HG03097 (cell line): ENCODE measurements at regions not wholly inside any gene's neighbourhood (a gene's known extent, or its start where the extent isn't known, plus 50 kb on each side); places are given as distances from the start of the nearest gene placed in this dataset.

Experiments used
- ATAC-seq: cut with Tn5 transposase; IDR thresholded peaks from one replicate; pipeline ENCODE4 v1.9.1; 2021; ENCODE audit not compliant: unreplicated experiment, low FRiP score

GRCh38 chr4:137468836-137469235 is 63.5 kb downstream of the PCDH18 start:
- no peak for ATAC-seq

DNA sequence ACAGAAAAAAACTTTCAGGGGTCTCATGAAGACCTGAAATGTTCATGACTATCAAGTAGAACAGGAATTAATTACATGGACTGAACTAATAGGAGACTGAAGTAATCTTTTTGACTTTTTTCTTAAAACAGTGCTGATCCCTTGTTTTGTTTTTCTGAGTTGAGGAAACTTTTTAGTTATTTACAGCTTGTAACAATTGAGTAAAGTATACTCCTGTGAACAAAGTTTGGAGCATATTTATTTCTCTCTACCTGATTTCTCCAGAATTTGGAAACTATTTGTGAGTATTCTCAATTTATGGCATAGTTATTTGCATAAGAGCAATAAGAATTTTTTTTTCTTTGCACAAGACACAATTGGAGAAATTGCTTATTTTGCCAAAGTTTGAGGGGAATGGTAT is 64.8 kb downstream of the PCDH18 start:
- no peak for ATAC-seq

GRCh38 chr4:137463377-137464003 is 68.8 kb downstream of the PCDH18 start:
- no peak for ATAC-seq

- no peak for ATAC-seq
Observed at GRCh38 chr4:137455647-137456321, 76.5 kb downstream of the PCDH18 start.

DNA sequence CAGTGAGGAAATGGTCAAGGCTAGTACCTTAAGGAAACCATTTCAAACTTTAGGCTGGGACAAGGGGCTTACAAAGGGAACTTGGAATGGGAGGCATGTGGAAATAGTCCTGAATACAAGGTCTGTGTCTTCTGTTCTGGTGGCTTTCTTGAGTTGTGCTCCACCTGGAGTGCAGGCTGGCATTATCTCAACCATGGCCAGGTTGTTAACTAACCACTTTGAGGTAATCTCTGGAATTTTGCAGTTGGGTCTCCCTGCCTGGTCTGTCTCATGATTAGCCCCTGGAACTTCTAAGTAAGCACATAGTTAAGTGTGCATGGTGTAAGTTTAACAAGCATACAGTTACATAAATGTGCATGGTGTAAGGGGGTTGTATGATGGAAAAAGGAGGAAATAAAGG is 77.5 kb downstream of the PCDH18 start:
- ATAC-seq: no peak

DNA sequence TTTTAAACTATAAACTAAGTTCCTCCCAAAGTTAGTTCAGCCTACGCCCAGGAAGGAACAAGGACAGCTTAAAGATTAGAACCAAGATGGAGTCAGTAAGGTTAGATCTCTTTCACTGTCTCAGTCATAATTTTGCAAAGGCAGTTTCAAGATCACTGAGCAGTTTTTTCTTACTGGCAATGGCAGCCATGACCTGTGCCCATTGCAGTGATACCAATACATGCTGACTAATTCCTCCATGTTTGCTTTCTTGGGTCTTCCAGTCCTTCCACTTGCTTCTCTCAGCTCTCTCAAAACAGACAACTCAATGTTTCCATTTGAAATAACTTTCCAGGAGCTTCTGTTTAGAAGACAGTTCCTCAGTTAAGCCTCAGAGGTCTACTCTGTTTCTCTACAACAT is 79.5 kb downstream of the PCDH18 start:
- ATAC-seq: no peak

DNA sequence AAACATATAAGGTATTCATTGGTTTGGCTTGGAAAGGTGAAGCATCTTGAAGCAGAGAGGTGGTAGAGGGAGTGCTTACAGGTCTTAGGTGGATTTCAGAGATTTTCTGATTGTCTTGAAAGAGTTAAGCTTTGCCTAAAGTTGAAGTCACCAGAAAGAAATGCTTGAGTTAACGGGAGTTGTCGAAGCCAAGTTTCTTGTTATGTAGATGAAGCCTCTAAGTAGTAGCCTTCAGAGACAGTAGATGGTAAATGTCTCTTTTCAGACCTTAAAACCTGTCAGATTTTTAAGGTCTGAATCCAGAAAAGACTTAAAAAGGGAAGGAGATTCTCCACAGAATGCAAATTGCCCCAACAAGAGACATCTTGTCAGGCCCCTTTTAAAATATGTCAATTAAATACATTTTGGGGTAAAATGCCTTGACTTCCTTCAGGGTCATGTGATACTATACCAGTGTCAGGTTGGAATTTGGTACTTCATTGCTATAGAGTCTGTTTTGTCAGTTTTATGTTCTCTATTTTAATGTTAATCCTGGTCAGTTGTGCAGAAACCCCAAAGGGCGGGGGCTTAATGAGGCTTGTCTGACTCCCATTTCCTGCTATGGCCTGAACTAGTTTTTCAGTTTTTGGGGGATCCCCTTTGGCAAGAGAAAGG is 81.0 kb downstream of the PCDH18 start:
- no peak for ATAC-seq

DNA sequence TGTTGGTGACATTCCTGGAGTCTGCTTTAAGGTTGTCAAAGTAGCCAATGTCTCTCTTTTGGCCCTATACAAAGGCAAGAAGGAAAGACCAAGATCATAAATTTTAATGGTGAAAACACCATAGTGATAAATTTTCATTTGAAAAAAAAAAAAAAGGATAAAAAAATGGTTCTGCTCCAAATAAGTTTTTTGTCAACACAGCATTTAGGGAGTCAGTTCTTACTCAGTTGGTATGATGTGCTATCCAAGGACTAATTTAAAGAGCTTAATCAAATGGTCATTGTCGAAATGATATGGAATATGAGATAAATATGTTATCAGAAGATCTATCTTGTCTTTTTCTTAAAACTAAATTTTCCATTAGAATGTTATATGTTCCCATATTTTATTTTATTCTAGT is 83.9 kb downstream of the PCDH18 start:
- no peak for ATAC-seq

GRCh38 chr4:137446071-137446470 is 86.2 kb downstream of the PCDH18 start:
- ATAC-seq: no peak

DNA sequence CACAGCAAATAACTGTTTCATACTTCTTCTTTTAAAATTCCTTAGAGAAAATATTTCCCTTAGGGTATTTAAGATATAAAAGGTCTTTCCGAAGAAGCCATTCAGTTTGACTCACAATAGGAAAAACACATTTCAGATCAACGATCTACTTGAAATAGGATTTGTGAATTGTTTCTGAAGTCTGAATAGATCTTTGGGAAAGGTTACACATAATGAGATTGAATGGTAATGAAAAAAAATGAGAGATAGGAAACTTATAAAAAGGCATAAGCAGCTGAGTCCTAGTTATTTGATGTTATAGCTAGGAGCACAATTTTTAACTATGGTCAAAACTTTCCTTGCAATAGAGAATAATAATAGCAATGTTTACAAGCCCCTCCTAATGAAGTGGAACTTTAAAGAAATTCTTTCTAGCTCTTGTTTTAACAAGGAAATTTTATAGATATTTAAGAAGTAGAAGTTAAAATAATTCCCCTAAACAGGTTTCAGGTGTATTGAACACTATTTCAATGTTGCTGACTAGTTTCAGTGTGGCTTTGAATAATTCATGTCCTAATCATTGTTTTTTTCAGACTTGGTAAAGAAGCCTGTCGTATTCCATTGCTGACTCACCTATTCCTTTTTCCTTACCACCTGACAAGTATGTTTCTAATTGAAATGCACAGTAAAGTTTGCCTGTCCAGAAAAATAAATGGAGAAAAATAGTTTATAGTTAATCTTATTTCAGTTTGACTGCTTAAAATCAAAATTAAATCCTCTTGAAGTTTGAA is 89.1 kb downstream of the PCDH18 start:
- no peak for ATAC-seq

GRCh38 chr4:137432446-137433311 is 99.6 kb downstream of the PCDH18 start:
- no peak for ATAC-seq

DNA sequence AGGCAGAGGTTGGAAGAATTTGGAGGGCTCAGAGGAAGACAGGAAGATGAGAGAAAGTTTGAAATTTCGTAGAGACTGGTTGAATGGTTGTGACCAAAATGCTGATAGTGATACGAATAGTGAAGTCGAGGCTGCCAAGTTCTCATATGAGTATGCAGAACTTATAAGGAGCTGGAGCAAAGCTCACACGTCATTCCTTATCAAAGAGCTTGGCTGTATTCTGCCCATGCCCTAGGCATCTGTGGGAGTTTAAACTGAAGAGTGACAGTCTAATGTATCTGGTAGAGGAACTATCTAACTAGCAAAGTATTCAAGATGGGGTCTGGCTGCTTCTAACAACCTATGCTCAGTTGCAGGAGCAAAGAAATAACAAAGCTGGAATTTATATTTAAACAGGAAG is 102.1 kb downstream of the PCDH18 start:
- ATAC-seq: no peak

DNA sequence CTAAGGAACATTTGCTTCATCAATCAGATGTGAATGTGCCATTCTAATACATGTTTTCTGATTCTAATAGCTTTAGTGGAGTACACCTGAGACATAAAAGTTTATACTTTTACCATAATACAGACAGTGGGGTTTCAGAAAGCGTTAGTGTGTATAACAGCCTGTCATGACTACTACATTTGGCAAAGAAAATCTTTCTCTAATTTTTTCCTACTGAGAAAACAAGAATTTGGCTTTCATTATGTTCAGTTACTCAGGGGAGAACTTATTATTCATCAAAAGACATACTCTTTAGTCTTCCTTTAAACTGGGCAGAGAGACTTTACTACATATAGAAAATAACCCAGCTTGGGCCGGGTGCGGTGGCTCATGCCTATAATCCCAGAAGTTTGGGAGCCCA is 104.9 kb downstream of the PCDH18 start:
- no peak for ATAC-seq

DNA sequence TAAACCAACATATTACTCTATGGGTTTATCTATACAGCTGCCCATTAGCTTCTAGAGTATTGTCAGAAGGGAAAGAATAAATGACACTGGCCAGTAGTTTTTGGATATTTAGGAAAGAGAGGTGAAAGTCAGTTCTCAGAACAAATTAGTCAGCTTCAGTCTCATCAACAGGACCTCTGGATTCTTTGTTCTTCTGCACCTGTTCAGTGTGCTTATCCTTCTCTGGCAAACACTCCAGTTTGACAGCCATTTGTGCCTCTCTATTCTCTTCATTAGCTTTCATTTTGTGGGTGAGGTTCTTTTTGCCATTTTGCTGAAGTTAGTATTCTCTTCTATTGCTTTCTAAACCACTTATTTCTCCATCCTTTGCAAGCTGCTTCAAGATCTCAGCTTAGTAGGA is 107.0 kb downstream of the PCDH18 start:
- ATAC-seq: no peak

- no peak for ATAC-seq
Observed at GRCh38 chr4:137422666-137423065, 109.6 kb downstream of the PCDH18 start.

GRCh38 chr4:137421796-137422195 is 110.5 kb downstream of the PCDH18 start:
- ATAC-seq: no peak

DNA sequence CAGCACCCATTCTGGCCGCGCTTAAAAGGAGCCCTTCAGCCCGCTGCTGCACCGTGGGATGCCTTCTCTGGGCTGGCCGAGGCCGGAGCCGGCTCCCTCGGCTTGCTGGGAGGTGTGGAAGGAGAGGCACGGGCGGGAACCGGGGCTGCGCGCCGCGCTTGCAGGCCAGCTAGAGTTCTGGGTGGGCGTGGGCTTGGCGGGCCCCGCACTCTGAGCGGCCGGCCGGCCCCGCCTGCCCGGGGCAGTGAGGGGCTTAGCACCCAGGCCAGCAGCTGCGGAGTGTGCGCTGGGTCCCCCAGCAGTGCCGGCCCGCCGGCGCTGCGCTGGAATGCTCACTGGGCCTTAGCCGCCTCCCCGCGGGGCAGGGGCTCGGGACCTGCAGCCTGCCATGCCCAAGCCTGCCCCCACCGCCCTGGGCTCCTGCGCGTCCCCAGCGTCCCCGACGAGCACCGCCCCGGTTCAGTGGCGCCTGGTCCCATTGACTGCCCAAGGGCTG is 111.3 kb downstream of the PCDH18 start:
- ATAC-seq: no peak

- no peak for ATAC-seq
Observed at GRCh38 chr4:137417676-137418075, 114.6 kb downstream of the PCDH18 start.

DNA sequence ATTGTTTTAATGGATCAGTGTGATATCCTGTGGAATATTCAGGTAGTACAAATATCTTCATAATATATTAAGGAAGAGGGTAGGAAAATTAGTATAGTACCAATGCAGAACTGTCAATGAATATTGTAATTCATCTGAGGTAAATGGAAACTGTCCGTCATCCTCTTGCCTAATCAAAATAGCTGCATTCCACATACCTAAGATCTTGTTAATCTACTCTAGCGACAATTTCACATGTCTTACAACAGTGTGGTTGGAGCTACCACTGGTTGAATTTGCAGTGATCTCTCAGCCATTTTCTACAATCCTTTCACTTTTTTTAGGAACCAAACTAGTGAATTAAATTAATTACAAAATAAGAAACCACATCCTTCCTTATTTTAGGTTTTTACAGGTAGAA is 117.5 kb downstream of the PCDH18 start:
- no peak for ATAC-seq

GRCh38 chr4:137408527-137409177 is 123.6 kb downstream of the PCDH18 start:
- no peak for ATAC-seq
